SJCRH30 (cell line): ENCODE measurements at regions not wholly inside any gene's neighbourhood (a gene's known extent, or its start where the extent isn't known, plus 50 kb on each side); places are given as distances from the start of the nearest gene placed in this dataset.
"Not testable (repeated sequence)": the region's sequence is repeated elsewhere in the genome, so short reads cannot be mapped to it uniquely, and the experiment has no call there.

Experiments
- DNase-seq, 2 experiments: peaks; one replicate each; pipeline ENCODE4 v3.0.0-alpha.2; 2015 to 2020
- H3K27ac ChIP-seq: fragments of 250-450 bp; sonication (Bioruptor Pico); 2 replicates; pipeline ENCODE4 v1.5.1; 2020; ENCODE audit warnings: mild to moderate bottlenecking, moderate library complexity
- H3K27me3 ChIP-seq: fragments of 250-450 bp; sonication (Bioruptor Pico); 2 replicates; pipeline ENCODE4 v1.5.1; 2020; ENCODE audit warnings: mild to moderate bottlenecking, moderate library complexity
- H3K36me3 ChIP-seq: fragments of 250-450 bp; sonication (Bioruptor Pico); 2 replicates; pipeline ENCODE4 v1.5.1; 2020; ENCODE audit warnings: mild to moderate bottlenecking, moderate library complexity
- H3K4me1 ChIP-seq: fragments of 250-450 bp; sonication (Bioruptor Pico); 2 replicates; pipeline ENCODE4 v1.5.1; 2020; ENCODE audit warnings: mild to moderate bottlenecking, moderate library complexity
- H3K4me3 ChIP-seq: fragments of 250-450 bp; sonication (Bioruptor Pico); 2 replicates; pipeline ENCODE4 v1.5.1; 2020; ENCODE audit warnings: mild to moderate bottlenecking, moderate library complexity
- H3K9me3 ChIP-seq: fragments of 250-450 bp; sonication (Bioruptor Pico); replicated peaks from 2 replicates; pipeline ENCODE4 v1.5.1; 2020; ENCODE audit warnings: mild to moderate bottlenecking, moderate library complexity

DNA sequence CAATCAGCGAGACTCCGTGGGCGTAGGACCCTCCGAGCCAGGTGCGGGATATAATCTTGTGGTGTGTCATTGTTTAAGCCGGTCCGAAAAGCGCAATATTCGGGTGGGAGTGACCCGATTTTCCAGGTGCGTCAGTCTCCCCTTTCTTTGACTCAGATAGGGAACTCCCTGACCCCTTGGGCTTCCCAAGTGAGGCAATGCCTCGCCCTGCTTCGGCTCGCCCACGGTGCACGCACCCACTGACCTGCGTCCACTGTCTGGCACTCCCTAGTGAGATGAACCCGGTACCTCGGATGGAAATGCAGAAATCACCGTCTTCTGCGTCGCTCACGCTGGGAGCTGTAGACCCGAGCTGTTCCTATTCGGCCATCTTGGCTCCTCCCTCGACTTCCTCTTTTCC, 1029.6 kb downstream of the TLE1 start:
- not testable (repeated sequence) for H3K9me3 ChIP-seq, H3K4me1 ChIP-seq, H3K27ac ChIP-seq, DNase-seq, H3K36me3 ChIP-seq, H3K27me3 ChIP-seq, H3K4me3 ChIP-seq

DNA sequence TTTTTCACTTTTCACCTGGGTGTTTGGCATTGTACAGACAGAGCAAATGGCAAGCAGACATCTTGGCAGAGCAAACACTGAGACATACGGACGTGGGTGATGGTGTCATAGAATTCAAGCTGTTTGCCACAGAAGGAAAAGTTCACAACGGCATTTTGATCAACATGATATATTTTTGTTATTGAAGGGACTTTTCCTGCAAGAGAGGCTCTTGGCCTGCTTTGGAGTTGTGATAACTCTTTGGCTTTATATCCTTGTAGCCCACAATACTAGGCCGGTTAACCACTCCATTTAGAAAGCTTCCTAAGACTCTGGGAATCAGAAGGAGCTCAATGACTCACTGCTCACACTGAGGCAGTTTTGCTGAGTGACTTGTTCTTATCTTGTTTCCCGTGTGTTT, 1038.3 kb downstream of the TLE1 start:
- Histone ChIP-seq H3K4me3 (no peak overlapping the region), H3K27me3 (no peaks in the 10 kb centered on the region), H3K36me3 (no peaks in the 10 kb centered on the region), H3K4me1 (peaks cover 23% of the 10 kb centered on the region), H3K27ac (no peak overlapping the region), H3K9me3 (peaks cover 5% of the 10 kb centered on the region; the same call in 1 of the 2 replicates)
- DNase-seq, result no peak

DNA sequence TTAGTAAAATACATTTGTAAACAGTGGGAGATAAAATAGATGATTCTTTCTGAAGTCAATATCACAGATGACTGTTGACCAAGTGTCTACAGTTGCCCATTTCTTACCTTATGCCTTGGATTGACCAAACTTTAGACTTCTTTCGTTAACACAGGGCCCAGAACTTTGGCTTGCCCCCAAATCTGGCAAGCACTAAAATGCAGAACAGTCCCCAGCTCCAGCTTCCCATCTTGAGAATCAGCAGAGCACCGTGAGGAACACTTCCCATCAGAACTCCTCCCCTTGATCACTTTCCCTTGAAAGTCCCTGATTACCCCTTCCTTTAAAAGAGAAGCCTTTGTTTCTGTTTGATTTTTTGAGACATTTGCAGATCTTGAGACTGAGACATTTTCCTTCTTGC, 1039.9 kb downstream of the TLE1 start:
- Histone ChIP-seq H3K4me3 (no peak overlapping the region), H3K27me3 (no peaks in the 10 kb centered on the region), H3K36me3 (no peaks in the 10 kb centered on the region), H3K4me1 (peaks cover 23% of the 10 kb centered on the region), H3K27ac (peak overlapping the region; percentile 59), H3K9me3 (peaks cover 5% of the 10 kb centered on the region; the same call in 1 of the 2 replicates)
- DNase-seq, result peak in 1 of 2 experiments; percentile 13

DNA sequence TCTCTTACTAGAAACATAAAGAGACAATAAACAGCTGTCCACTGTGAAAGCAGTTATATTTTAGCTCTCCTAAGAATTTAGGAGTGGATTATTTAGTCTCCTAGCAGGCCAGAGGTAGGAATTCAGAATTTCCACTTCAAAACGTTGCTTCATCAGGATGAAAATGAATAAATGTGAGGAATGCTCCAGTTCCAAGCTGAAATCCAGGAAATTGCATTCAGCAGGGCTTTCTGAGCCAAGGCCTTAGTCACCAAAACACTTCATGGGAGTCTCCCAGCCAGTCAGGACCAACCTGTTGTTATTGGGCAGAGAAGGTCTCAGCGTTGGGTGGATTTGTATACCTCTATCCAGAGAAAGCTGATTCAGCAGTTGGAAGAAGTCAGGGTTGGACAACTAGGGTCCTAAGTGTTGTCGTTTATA, 1040.3 kb downstream of the TLE1 start:
- peaks cover 23% of the 10 kb centered on the region for H3K4me1 ChIP-seq
- H3K27ac ChIP-seq, result peak overlapping the region; percentile 59
- peak; percentile 67 to 77 for DNase-seq
- H3K4me3 ChIP-seq, result no peak overlapping the region
- H3K27me3 ChIP-seq, result no peaks in the 10 kb centered on the region
- H3K9me3 ChIP-seq, result peaks cover 5% of the 10 kb centered on the region; the same call in 1 of the 2 replicates
- no peaks in the 10 kb centered on the region for H3K36me3 ChIP-seq

DNA sequence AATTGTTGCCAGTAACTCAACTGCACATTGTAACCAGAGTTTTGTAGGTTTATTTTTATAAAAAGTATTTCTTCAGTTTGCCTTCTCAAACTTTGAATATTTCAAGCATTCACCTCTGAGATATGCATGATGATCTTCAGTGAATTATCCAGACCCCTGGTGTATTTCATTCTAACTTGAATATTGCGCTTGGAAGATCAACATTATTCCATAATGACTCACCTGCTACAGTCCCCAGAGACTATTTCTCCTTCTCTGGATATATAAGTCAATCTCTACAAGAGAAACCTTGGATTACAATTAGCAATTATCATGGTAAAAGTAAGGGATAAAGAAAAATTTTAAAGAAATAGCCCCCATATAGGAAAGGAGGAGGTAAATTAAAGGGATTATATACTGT, 1041.0 kb downstream of the TLE1 start:
- H3K4me1 ChIP-seq, result peaks cover 23% of the 10 kb centered on the region
- peaks cover under 1% of the 10 kb centered on the region; the same call in 1 of the 2 replicates for H3K9me3 ChIP-seq
- no peak overlapping the region for H3K4me3 ChIP-seq
- H3K27ac ChIP-seq, result peak overlapping the region; percentile 59
- H3K27me3 ChIP-seq, result no peaks in the 10 kb centered on the region
- DNase-seq, result peak; percentile 22 to 66
- H3K36me3 ChIP-seq, result no peaks in the 10 kb centered on the region

DNA sequence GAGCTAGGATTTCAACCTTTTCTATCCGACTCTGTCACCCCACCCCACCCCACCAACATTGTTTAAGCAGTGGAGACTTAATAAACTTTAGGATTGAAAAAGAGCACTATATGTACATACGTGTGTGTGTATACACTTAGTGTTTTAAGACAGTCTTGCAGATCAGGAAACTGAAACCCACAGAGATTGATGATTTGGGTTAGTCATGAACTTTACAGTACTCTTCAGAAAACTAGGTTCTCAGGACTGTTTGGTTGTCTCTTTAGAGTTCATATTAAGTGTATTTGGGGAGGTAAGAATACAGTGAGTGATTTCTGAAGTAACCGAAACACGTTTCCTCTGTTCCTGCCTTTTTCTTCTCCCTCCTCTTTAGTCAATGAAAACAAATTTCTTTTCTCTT, 1043.1 kb downstream of the TLE1 start:
- H3K4me3 ChIP-seq, result no peak overlapping the region
- no peak overlapping the region for H3K27ac ChIP-seq
- no peaks in the 10 kb centered on the region for H3K9me3 ChIP-seq
- H3K4me1 ChIP-seq, result peaks cover 23% of the 10 kb centered on the region
- no peaks in the 10 kb centered on the region for H3K27me3 ChIP-seq
- no peaks in the 10 kb centered on the region for H3K36me3 ChIP-seq
- no peak for DNase-seq

DNA sequence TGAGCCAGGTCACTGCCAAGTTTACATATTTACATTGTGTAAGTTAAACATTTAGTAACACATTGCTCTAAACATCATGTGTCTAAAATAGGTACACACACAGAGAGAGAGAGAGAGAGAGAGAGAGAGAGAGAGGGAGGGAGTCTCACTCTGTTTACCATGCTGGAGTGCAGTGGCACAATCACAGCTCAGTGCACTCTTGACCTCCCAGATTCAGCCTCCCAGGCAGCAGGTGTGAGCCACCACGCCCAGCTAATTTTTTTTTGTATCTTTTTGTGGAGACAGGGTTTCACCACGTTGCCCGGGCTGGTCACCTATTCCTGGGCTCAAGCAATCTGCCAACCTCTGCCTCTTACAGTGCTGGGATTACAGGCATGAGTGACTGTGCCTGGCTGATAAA, 1045.3 kb downstream of the TLE1 start:
- peak; percentile 5 to 14 for DNase-seq
- Histone ChIP-seq H3K27me3 (no peaks in the 10 kb centered on the region), H3K36me3 (no peaks in the 10 kb centered on the region), H3K4me1 (peaks cover 14% of the 10 kb centered on the region), H3K4me3 (no peak overlapping the region), H3K9me3 (no peaks in the 10 kb centered on the region), H3K27ac (no peak overlapping the region)

DNA sequence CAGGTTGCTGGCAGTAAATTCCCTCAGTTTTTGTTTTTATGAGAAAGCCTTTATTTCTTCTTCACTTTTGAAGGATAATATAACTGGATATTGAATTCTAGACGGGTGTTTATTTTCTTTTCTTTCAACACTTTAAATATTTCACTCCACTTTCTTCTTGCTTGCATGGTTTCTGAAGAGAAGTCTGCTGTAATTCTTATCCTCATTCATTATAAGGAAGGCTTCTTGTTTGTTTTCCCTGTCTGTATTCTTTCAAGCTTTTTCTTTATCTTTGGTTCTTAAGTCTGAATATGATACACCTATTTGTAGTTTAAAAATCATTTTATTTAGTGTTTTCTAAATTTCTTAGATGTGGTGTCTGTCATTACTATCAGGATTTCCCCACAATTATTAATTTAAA, 1054.3 kb downstream of the TLE1 start:
- Histone ChIP-seq H3K4me1 (no peaks in the 10 kb centered on the region), H3K9me3 (0 out of 2 replicates have a peak, but pooled peaks cover 5% of the 10 kb centered on the region), H3K27me3 (no peaks in the 10 kb centered on the region), H3K36me3 (no peaks in the 10 kb centered on the region), H3K27ac (no peak overlapping the region), H3K4me3 (no peak overlapping the region)
- no peak for DNase-seq

DNA sequence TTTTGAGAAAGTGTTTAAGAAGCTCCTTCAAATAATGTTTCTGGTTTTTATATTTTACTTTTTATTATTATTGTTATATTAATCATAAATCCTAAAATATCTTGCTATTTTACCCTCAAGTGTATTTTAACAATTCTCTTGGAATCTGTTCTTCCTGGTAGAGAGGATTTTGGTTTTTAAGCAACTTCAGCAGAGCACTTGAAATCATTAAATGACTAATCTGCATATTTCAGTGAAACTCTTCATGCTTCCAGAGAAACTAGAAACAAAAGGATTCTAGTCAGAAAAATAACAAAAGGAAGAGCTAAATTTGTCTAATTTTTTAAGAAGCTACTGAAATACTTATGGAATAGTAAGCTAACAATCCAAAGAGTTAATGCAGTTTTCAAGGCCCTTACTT, 1057.3 kb downstream of the TLE1 start:
- Histone ChIP-seq H3K36me3 (no peaks in the 10 kb centered on the region), H3K27me3 (no peaks in the 10 kb centered on the region), H3K4me3 (no peak overlapping the region), H3K9me3 (0 out of 2 replicates have a peak, but pooled peaks cover 5% of the 10 kb centered on the region), H3K27ac (no peak overlapping the region), H3K4me1 (no peaks in the 10 kb centered on the region)
- no peak for DNase-seq

DNA sequence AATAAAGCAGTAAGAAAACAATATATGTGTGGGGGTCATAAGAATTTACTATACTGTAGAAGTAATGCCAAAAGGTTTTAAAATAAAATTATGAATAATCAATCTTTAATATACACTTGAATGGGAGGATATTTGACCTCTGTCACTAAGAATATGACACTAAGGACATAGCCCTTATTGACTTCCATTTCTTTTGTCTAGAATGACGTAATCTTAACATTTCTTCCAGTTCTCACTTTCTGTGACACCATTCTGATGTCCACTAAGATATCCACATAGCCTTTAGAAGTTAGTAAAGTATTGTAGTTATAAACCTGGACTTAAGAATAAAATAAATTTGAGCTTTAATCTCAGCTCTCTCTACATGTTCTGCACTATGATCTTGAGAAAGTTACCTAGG, 1050.7 kb downstream of the TLE4 start:
- no peak overlapping the region for H3K4me3 ChIP-seq
- H3K9me3 ChIP-seq, result no peaks in the 10 kb centered on the region
- H3K36me3 ChIP-seq, result no peaks in the 10 kb centered on the region
- no peak overlapping the region for H3K27ac ChIP-seq
- no peaks in the 10 kb centered on the region for H3K27me3 ChIP-seq
- H3K4me1 ChIP-seq, result no peaks in the 10 kb centered on the region
- DNase-seq, result no peak

DNA sequence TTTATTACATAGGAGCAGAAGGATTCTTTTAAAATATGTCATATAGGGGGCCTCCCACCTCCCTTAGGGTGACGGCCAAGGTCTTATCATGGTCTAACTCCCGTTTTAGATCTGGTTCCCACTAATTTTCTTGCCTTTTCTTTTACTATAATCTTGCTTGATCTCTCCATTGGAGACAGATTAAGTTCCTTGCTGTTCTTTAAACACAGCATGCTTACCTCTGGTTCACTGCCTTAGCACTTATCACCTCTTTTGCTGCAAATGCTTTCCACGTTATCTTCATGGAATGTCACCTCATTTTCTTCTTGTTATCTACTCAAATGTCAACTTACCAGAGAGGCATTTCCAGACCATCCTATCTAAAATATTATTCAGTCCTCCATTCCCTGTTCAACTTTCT, 1047.6 kb downstream of the TLE4 start:
- no peaks in the 10 kb centered on the region for H3K9me3 ChIP-seq
- no peak for DNase-seq
- no peaks in the 10 kb centered on the region for H3K27me3 ChIP-seq
- no peaks in the 10 kb centered on the region for H3K36me3 ChIP-seq
- no peaks in the 10 kb centered on the region for H3K4me1 ChIP-seq
- H3K27ac ChIP-seq, result no peak overlapping the region
- H3K4me3 ChIP-seq, result no peak overlapping the region

DNA sequence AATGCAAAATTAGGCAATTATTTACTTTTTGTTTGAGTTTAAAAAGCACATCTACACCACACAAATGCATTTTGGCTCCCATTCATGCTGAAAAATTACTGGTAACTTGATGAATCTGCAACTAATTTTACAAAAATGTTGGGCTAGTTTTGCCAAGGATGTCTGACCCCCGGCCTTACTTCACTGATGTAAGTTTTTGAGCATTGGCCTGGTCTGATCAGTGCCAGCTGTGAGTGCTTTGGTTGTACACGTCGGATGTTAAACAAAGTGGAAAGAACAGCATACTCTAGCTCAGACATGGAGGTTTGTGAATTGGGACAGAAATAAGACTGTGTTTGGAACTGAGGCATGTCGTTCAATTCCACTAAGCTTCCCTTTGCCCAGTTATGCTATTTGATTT, 1044.2 kb downstream of the TLE4 start:
- no peaks in the 10 kb centered on the region for H3K9me3 ChIP-seq
- no peaks in the 10 kb centered on the region for H3K27me3 ChIP-seq
- H3K4me1 ChIP-seq, result no peaks in the 10 kb centered on the region
- H3K36me3 ChIP-seq, result no peaks in the 10 kb centered on the region
- H3K4me3 ChIP-seq, result no peak overlapping the region
- DNase-seq, result no peak
- H3K27ac ChIP-seq, result no peak overlapping the region

DNA sequence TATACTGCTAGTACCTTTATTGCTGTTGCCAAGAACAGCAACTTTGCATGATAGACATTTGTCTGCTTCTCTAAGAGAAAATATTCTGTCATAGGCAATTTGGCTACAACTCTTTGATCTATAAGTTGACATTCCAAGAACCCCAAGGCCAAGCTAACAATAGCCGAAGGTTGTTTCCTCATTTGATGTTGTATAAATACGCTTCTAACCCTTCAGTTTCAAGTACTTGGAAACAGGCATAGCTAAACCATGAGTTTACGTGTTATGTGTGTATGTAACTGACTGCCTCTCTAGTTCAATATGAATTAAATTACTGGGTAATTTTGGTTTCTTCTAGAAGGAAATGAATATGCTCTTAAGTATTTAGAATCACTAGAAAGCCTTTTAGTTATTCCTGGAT, 1034.0 kb downstream of the TLE4 start:
- Histone ChIP-seq H3K27ac (no peak overlapping the region), H3K4me1 (no peaks in the 10 kb centered on the region), H3K9me3 (no peaks in the 10 kb centered on the region), H3K27me3 (no peaks in the 10 kb centered on the region), H3K4me3 (no peak overlapping the region), H3K36me3 (no peaks in the 10 kb centered on the region)
- no peak for DNase-seq

DNA sequence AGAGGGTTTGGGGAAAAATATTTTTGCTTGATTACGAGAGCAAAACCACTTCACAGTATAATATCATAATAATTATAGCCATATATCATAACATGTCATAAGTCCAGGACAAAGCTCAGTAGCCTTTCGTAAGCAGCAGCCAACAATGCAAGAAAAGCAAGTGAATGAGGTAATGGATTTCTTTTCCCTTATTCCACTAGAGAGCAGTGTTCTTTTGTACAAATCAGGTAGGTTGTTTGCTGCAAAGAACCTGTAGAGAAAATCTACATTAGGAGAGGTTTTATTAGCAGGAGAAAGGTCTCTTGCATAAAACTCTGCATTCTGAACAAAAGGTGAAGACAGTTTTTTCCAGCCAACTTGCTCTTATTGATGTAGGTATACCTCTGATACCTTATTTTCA, 1033.4 kb downstream of the TLE4 start:
- DNase-seq, result peak in 1 of 2 experiments; percentile 66
- Histone ChIP-seq H3K4me1 (no peaks in the 10 kb centered on the region), H3K36me3 (no peaks in the 10 kb centered on the region), H3K27ac (no peak overlapping the region), H3K4me3 (no peak overlapping the region), H3K9me3 (no peaks in the 10 kb centered on the region), H3K27me3 (no peaks in the 10 kb centered on the region)

DNA sequence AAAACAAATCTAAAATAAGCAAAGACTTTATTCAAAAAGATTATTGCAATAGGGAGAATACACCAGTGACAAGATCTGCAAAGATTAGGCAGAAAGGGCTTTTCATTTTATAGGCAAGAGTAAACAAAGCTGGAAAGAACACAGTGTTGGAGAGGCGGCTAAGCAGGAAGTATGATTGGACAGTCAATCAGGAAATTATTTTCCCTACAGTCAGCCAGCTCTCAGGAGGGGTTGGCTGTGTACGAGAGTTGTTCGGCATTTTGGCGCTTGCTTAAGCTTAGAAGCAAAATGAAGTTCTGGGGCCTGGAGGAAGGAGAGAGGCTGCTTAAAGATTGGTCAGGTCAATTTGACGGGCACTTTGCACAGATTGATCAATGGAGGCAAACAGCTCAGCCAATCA, 1030.5 kb downstream of the TLE4 start:
- H3K27me3 ChIP-seq, result no peaks in the 10 kb centered on the region
- no peak overlapping the region for H3K27ac ChIP-seq
- no peaks in the 10 kb centered on the region for H3K4me1 ChIP-seq
- no peaks in the 10 kb centered on the region for H3K9me3 ChIP-seq
- no peaks in the 10 kb centered on the region for H3K36me3 ChIP-seq
- no peak overlapping the region for H3K4me3 ChIP-seq
- DNase-seq, result no peak

DNA sequence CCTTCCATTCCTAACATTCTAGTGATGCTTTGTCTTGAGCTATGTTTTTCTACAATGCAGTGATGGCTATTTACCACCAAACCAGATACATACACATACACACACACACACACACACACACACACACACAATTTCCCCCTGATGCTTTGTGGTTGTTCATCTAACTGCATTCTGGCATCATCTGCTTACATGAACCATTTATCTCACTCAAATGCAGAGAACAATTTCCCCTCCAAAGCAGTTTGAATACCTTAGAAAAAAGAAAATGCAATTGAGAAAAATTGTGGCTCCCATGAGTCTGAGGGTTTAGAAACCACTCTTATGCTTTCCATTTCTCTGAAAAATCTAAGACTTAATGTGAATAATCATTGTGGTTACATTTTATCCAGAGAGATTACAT, 1024.8 kb downstream of the TLE4 start:
- Histone ChIP-seq H3K9me3 (0 out of 2 replicates have a peak, but pooled peaks cover 5% of the 10 kb centered on the region), H3K27ac (no peak overlapping the region), H3K27me3 (no peaks in the 10 kb centered on the region), H3K36me3 (no peaks in the 10 kb centered on the region), H3K4me1 (no peaks in the 10 kb centered on the region; the same call in 1 of the 2 replicates), H3K4me3 (no peak overlapping the region)
- no peak for DNase-seq
